Upper lobe of left lung (tissue), 4 donors: ENCODE measurements at regions not wholly inside any gene's neighbourhood (a gene's known extent, or its start where the extent isn't known, plus 50 kb on each side); places are given as distances from the start of the nearest gene placed in this dataset.

Experiments
- CTCF ChIP-seq, 6 experiments: fragments of 450-650 bp in 4 of 6; fragments of 200-600 bp in 2 of 6; sonication (generic) in 2 of 6; IDR thresholded peaks; one replicate each; pipeline ENCODE4 v1.5.1; 2016 to 2019; ENCODE audit warnings: antibody characterized with exemption in 6 of 6
- POLR2A ChIP-seq, 4 donors: fragments of 450-650 bp; IDR thresholded peaks; one replicate each; pipeline ENCODE4 v1.5.1; 2016 to 2017; ENCODE audit warnings: antibody characterized with exemption in 4 of 4, mild to moderate bottlenecking in 2 of 4
- POLR2AphosphoS5 ChIP-seq, 2 donors: sonication (generic); formaldehyde crosslinking; IDR thresholded peaks; one replicate each; pipeline ENCODE4 v1.5.1; 2017; ENCODE audit warnings: antibody characterized with exemption in 2 of 2

GRCh38 chr2:3951131-3951954, 248.0 kb downstream of the DCDC2C start:
- TF ChIP-seq CTCF (IDR thresholded peaks at IDR 0.05) (no peak), POLR2AphosphoS5 (IDR thresholded peaks at IDR 0.05) (no peak), POLR2A (IDR thresholded peaks at IDR 0.05) (no peak)
